SK-N-MC (cell line): ENCODE measurements at regions not wholly inside any gene's neighbourhood (a gene's known extent, or its start where the extent isn't known, plus 50 kb on each side); places are given as distances from the start of the nearest gene placed in this dataset.

Source experiments
- EZH2 ChIP-seq: fragments of 200-600 bp; sonication (generic); IDR thresholded peaks from one replicate; pipeline ENCODE4 v1.6.1; 2017; ENCODE audit warnings: antibody characterized with exemption
- FOXP2 ChIP-seq: optimal IDR thresholded peaks from 2 replicates; pipeline ENCODE3; 2011; ENCODE audit warnings: mild to moderate bottlenecking, moderate library complexity; ENCODE audit not compliant: insufficient read depth; ENCODE audit errors: extremely low read length, control extremely low read depth

DNA sequence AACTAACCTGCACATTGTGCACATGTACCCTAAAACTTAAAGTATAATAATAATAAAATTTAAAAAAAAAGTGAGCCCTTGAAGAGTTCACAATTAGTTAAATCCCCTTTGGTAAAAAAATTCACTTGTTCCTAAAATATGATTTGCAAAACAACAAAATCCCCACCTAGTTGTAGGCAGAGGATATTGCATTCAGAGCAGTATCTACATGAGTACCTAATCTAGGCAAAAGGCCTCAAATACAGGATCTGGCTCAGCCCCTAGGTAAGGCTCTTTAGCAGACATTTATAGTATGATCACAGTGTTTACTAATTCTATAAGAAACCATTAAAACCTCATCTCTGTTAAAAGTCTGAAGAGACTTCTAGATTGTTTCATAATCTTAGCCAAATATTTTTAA lies 89.3 kb upstream of the CCDC80 start:
- TF ChIP-seq EZH2 (no peak), FOXP2 (no peak)
